ENCODE measurements at regions not wholly inside any gene's neighbourhood (a gene's known extent, or its start where the extent isn't known, plus 50 kb on each side); places are given as distances from the start of the nearest gene placed in this dataset.

DNA sequence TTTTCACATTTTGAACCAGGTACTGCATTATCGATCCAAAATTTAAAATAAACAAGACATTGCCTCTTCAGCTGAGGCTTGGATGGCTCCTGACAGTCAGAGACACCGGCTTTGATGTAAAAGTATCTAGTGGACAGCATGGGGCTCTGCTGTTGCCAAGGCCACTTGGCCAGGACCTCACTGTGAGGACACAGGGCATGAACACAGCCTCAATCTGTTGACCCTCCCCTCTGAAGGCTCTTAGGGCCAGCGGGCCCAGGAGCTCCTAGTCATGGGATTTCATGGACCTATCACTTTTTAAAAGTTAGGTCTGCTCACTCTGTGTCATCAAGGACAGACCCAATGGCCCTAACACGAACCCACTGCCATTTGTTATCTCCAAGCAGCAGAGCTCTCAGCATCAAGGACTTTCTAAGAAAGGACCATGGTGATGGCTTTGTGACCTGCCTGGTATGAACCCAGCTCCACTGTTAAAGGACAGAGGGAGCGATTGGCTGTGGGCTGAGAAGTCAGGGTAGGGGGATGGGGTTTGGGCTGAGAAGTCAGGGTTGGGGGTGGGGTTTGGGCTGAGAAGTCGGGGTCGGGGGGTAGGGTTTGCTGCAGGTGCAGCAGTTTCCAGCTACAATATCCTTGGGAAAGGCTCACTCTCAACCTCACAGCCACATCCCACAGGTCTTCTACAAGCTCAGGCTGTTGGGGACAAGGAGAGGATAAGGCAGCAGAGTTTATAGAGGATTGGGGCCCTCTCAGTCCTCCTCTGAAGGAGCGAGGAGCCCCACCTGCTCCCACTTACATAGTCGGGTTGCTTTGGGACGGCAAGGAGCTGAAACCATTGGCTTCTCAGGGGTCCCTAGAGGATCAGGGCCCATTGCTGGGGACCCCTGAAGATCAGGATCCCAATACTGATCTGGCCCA is 146.8 kb downstream of the BARX1 start:
- POLR2A ChIA-PET, result no interaction called here
- Histone ChIP-seq H3K4me3 (ENCODE audit: low read depth, low read length) (no peak overlapping the region), H3K27me3 (ENCODE audit: control insufficient read depth, insufficient read depth, low read length) (peaks cover 6% of the 10 kb centered on the region), H3K9me3 (ENCODE audit: control insufficient read depth, insufficient read depth, low read length) (no peaks in the 10 kb centered on the region), H3K27ac (ENCODE audit: low read depth, low read length) (no peak overlapping the region)
- TF ChIP-seq, protein P1, sequence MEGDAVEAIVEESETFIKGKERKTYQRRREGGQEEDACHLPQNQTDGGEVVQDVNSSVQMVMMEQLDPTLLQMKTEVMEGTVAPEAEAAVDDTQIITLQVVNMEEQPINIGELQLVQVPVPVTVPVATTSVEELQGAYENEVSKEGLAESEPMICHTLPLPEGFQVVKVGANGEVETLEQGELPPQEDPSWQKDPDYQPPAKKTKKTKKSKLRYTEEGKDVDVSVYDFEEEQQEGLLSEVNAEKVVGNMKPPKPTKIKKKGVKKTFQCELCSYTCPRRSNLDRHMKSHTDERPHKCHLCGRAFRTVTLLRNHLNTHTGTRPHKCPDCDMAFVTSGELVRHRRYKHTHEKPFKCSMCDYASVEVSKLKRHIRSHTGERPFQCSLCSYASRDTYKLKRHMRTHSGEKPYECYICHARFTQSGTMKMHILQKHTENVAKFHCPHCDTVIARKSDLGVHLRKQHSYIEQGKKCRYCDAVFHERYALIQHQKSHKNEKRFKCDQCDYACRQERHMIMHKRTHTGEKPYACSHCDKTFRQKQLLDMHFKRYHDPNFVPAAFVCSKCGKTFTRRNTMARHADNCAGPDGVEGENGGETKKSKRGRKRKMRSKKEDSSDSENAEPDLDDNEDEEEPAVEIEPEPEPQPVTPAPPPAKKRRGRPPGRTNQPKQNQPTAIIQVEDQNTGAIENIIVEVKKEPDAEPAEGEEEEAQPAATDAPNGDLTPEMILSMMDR (IDR thresholded peaks at IDR 0.05; ENCODE audit: low read depth, low read length), result no peak
- DNase-seq (ENCODE audit: low read depth, low spot score), result no peak
- CTCF ChIA-PET, result interaction anchor here (0.6 to 1.1 kb wide), 3 partner anchors 19 to 400 kb away, joined by 3 to 4 read pairs (median 3); no protein-coding TSS in a partner anchor

DNA sequence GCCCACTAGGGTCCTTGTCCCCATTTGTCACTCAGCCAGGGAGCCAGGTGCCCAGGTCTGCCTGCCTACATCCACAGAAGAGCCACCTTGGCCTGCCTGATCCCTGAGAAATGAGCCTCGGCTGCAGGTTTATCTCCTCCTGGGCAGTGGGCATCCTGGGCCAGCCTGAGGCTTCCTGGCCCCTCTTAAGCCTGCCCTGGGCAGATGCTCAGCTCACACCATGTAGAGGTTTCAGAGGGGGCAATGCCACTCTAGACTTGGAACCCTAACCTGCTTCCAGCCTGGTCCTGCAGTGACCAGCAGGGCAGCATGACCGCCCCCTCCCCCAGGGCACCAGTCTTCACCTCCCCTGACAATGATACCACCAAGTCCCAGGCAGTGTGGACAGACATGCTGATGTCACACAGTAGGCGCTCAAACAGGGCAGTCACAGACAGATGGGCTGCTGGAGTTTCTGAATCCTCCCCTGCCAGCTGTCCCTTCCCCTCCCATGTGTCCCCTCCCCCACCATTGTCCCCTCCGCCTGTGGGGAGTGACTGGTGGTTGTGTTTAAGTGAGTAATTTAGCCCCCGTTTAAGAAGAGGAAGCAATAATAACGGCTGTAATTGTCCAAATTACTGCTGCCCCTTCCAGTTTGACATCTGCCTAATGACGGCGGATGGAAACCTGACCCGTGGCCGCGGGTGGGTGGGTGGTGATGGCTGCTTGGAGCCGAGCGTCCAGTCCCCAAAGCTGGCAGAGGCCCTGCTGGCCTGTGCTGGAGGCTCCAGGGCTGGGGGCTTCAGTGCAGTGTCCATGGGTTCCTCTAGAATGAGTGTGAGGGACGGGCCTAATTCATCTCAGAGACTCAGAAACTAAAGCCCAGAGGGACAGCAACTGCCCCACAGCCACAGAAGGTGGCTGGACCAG is 147.7 kb downstream of the BARX1 start:
- Histone ChIP-seq H3K27ac (ENCODE audit: low read depth, low read length) (no peak overlapping the region), H3K27me3 (ENCODE audit: control insufficient read depth, insufficient read depth, low read length) (peaks cover 6% of the 10 kb centered on the region), H3K9me3 (ENCODE audit: control insufficient read depth, insufficient read depth, low read length) (no peaks in the 10 kb centered on the region), H3K4me3 (ENCODE audit: low read depth, low read length) (no peak overlapping the region)
- CTCF ChIA-PET, result interaction anchor here (0.8 kb wide), 1 partner anchor 196 kb away, joined by 3 read pairs; no protein-coding TSS in a partner anchor
- POLR2A ChIA-PET, result no interaction called here
- TF ChIP-seq, protein P1 (IDR thresholded peaks at IDR 0.05; ENCODE audit: low read depth, low read length), result no peak
- no peak for DNase-seq (ENCODE audit: low read depth, low spot score)

- Histone ChIP-seq H3K4me3 (ENCODE audit: low read depth, low read length) (no peak overlapping the region), H3K27ac (ENCODE audit: low read depth, low read length) (no peak overlapping the region), H3K9me3 (ENCODE audit: control insufficient read depth, insufficient read depth, low read length) (no peaks in the 10 kb centered on the region), H3K27me3 (ENCODE audit: control insufficient read depth, insufficient read depth, low read length) (no peaks in the 10 kb centered on the region)
- ChIA-PET CTCF (no interaction called here), POLR2A (no interaction called here)
- no peak for DNase-seq (ENCODE audit: low read depth, low spot score)
- TF ChIP-seq, protein P1 (IDR thresholded peaks at IDR 0.05; ENCODE audit: low read depth, low read length), result no peak
Observed at GRCh38 chr9:93801581-93802284, 153.4 kb downstream of the BARX1 start.

GRCh38 chr9:93801120-93801519 is 154.0 kb downstream of the BARX1 start:
- no peak for DNase-seq (ENCODE audit: low read depth, low spot score)
- CTCF ChIA-PET, result no interaction called here
- POLR2A ChIA-PET, result no interaction called here
- TF ChIP-seq, protein P1 (IDR thresholded peaks at IDR 0.05; ENCODE audit: low read depth, low read length), result no peak
- H3K4me3 ChIP-seq (ENCODE audit: low read depth, low read length), result no peak overlapping the region
- no peaks in the 10 kb centered on the region for H3K27me3 ChIP-seq (ENCODE audit: control insufficient read depth, insufficient read depth, low read length)
- no peaks in the 10 kb centered on the region for H3K9me3 ChIP-seq (ENCODE audit: control insufficient read depth, insufficient read depth, low read length)
- H3K27ac ChIP-seq (ENCODE audit: low read depth, low read length), result no peak overlapping the region

Data from AG04450 (cell line).